ENCODE measurements at regions not wholly inside any gene's neighbourhood (a gene's known extent, or its start where the extent isn't known, plus 50 kb on each side); places are given as distances from the start of the nearest gene placed in this dataset.

DNA sequence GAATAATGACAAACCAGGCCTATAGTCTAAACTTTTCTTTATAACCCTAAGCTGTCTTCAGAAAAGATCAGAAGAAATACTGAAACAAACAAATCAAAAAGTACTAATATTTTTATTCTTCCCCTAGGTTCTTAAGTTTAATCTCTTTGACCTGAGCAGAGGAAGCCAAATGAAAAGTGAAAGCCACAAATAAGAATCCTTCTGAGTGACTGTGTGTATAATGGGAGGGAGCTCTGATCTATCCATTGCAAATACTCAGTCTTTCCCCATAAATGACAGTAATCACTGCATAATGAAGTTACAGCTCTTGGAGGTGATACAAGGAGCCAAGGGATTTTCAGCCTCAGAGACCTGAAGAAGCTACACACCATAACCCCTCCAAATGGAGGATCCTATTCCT is 126.9 kb upstream of the ATP10B start:
- DNase-seq (no peak), ATAC-seq (ENCODE audit: low FRiP score in 2 of 2) (no peak)
- no peaks in the 10 kb centered on the region for H3K27me3 ChIP-seq
- H3K36me3 ChIP-seq, result no peaks in the 10 kb centered on the region
- no peaks in the 10 kb centered on the region for H3K4me1 ChIP-seq
- no peaks in the 10 kb centered on the region for H3K9me3 ChIP-seq
- no peak overlapping the region for H3K27ac ChIP-seq
- TF ChIP-seq POLR2AphosphoS5 (IDR thresholded peaks at IDR 0.05) (no peak), POLR2A (IDR thresholded peaks at IDR 0.05) (no peak), EP300 (IDR thresholded peaks at IDR 0.05) (no peak)
- TF ChIP-seq, protein P1, sequence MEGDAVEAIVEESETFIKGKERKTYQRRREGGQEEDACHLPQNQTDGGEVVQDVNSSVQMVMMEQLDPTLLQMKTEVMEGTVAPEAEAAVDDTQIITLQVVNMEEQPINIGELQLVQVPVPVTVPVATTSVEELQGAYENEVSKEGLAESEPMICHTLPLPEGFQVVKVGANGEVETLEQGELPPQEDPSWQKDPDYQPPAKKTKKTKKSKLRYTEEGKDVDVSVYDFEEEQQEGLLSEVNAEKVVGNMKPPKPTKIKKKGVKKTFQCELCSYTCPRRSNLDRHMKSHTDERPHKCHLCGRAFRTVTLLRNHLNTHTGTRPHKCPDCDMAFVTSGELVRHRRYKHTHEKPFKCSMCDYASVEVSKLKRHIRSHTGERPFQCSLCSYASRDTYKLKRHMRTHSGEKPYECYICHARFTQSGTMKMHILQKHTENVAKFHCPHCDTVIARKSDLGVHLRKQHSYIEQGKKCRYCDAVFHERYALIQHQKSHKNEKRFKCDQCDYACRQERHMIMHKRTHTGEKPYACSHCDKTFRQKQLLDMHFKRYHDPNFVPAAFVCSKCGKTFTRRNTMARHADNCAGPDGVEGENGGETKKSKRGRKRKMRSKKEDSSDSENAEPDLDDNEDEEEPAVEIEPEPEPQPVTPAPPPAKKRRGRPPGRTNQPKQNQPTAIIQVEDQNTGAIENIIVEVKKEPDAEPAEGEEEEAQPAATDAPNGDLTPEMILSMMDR (IDR thresholded peaks at IDR 0.05), result no peak
- no peak overlapping the region for H3K4me3 ChIP-seq

DNA sequence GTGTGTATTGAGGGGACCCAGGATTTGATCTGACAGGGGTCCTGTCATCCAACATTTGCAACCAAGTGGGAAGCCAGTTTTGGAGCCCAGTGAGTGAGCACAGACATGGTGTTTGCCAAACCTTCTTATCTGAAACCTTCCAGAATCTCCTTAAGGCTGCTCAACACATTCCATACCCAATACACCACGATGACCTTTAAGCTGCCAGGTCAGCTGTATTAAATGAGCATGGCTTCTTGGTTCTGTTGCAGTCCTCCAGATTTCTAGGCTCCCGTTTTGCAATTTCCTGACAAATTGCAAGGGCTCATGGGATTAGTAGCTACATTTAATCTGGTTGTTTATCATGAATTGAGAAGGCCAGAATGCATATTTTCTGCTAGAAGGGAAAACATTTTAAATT is 124.2 kb upstream of the ATP10B start:
- H3K9me3 ChIP-seq, result no peaks in the 10 kb centered on the region
- no peak overlapping the region for H3K27ac ChIP-seq
- TF ChIP-seq POLR2A (IDR thresholded peaks at IDR 0.05), result no peak
- TF ChIP-seq POLR2AphosphoS5 (IDR thresholded peaks at IDR 0.05), result no peak
- TF ChIP-seq, protein P1 (IDR thresholded peaks at IDR 0.05), result no peak
- no peak for TF ChIP-seq EP300 (IDR thresholded peaks at IDR 0.05)
- no peaks in the 10 kb centered on the region for H3K27me3 ChIP-seq
- no peak overlapping the region for H3K4me3 ChIP-seq
- H3K36me3 ChIP-seq, result no peaks in the 10 kb centered on the region
- ATAC-seq (ENCODE audit: low FRiP score in 2 of 2) (no peak), DNase-seq (no peak)
- H3K4me1 ChIP-seq, result no peaks in the 10 kb centered on the region
- WGBS, 2 donors, result 54 to 58% methylated on average over 2 of the region's 2 CpGs

DNA sequence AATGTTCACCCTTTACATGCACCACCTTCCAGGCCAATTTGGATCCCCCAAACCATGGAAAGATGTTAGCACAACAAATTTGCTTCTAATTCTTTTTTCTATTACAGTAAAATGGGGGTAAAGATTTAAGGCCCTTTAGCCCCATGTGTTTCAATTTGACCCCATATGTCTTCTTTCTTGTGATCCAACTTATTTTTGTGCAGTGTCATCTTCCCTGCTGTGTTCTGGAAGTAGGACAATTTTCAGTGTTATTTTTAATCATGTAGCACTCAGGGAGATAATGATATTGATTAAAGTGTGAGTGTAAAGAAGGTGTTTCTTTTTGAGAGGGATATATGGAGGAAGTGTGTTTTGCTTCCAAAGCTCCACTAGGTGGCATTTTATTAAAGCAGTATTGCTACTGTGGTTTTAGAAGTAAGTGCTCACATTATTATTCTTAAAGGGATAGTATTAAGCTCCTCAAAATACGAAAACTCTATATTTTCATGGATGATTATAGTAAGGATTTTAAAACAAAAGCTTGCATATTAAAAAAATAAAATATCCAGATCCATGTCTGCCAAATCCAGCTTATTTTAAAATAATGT is 118.7 kb upstream of the ATP10B start:
- WGBS, 2 donors, result 61 to 65% methylated on average over 1 of the region's 1 CpG
- Histone ChIP-seq H3K36me3 (no peaks in the 10 kb centered on the region), H3K4me3 (no peak overlapping the region), H3K27ac (no peak overlapping the region), H3K27me3 (no peaks in the 10 kb centered on the region), H3K4me1 (no peaks in the 10 kb centered on the region), H3K9me3 (no peaks in the 10 kb centered on the region)
- TF ChIP-seq POLR2AphosphoS5 (IDR thresholded peaks at IDR 0.05), result no peak
- TF ChIP-seq, protein P1 (IDR thresholded peaks at IDR 0.05), result peak in 1 of 6 experiments; percentile 7
- ATAC-seq (ENCODE audit: low FRiP score in 2 of 2), result no peak
- no peak for DNase-seq

DNA sequence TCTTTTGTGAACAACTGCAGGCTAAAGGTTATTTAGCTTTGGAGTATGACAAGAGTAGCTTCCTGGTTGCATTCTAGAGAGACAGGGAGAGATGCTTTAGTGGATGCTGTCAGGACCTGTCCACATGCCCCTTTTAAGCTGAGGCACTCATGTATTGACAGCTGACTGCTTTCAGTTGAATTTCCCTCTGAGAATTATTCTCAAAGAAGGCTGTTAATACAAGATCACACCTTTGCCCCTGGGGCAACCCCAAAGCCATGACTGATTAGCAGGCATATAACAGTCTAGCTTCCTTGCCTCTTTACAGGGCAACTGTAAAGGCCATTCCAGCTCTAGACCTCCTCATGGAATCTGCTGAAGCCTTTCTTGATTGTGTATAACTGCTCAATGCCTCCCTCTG is 117.6 kb upstream of the ATP10B start:
- H3K27me3 ChIP-seq, result no peaks in the 10 kb centered on the region
- H3K4me3 ChIP-seq, result no peak overlapping the region
- no peak for DNase-seq
- TF ChIP-seq POLR2A (IDR thresholded peaks at IDR 0.05) (no peak), EP300 (IDR thresholded peaks at IDR 0.05) (no peak), POLR2AphosphoS5 (IDR thresholded peaks at IDR 0.05) (no peak)
- TF ChIP-seq, protein P1 (IDR thresholded peaks at IDR 0.05), result no peak
- H3K9me3 ChIP-seq, result no peaks in the 10 kb centered on the region
- no peak for ATAC-seq (ENCODE audit: low FRiP score in 2 of 2)
- H3K36me3 ChIP-seq, result no peaks in the 10 kb centered on the region
- no peaks in the 10 kb centered on the region for H3K4me1 ChIP-seq
- H3K27ac ChIP-seq, result no peak overlapping the region

DNA sequence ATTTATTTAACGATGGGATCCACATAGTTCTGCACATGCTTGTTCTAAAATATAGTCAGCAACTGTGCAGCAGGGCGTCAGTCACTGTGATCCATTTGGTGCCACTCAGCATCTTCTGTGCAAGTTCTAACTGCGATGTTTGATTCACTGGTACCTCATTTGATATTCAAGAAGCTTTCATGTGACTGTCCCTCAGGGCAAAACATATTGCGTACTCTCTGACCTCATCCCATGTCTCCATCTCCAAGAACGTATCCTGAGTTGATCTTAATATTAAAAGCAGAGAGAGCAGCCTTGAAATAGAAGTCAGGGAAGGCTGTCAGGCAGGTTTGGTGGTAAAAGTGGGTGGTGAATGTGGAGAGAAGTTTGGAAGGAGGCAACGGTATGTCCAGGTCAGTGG is 116.5 kb upstream of the ATP10B start:
- no peaks in the 10 kb centered on the region for H3K27me3 ChIP-seq
- no peak for TF ChIP-seq EP300 (IDR thresholded peaks at IDR 0.05)
- TF ChIP-seq POLR2A (IDR thresholded peaks at IDR 0.05), result no peak
- TF ChIP-seq POLR2AphosphoS5 (IDR thresholded peaks at IDR 0.05), result no peak
- TF ChIP-seq, protein P1 (IDR thresholded peaks at IDR 0.05), result no peak
- DNase-seq (no peak), ATAC-seq (ENCODE audit: low FRiP score in 2 of 2) (no peak)
- WGBS, 2 donors, result 85% methylated on average over 6 of the region's 6 CpGs
- H3K36me3 ChIP-seq, result no peaks in the 10 kb centered on the region
- H3K9me3 ChIP-seq, result no peaks in the 10 kb centered on the region
- H3K27ac ChIP-seq, result no peak overlapping the region
- H3K4me3 ChIP-seq, result no peak overlapping the region
- H3K4me1 ChIP-seq, result no peaks in the 10 kb centered on the region

All from upper lobe of left lung (tissue), 6 donors.